ENCODE measurements at regions not wholly inside any gene's neighbourhood (a gene's known extent, or its start where the extent isn't known, plus 50 kb on each side); places are given as distances from the start of the nearest gene placed in this dataset.

DNA sequence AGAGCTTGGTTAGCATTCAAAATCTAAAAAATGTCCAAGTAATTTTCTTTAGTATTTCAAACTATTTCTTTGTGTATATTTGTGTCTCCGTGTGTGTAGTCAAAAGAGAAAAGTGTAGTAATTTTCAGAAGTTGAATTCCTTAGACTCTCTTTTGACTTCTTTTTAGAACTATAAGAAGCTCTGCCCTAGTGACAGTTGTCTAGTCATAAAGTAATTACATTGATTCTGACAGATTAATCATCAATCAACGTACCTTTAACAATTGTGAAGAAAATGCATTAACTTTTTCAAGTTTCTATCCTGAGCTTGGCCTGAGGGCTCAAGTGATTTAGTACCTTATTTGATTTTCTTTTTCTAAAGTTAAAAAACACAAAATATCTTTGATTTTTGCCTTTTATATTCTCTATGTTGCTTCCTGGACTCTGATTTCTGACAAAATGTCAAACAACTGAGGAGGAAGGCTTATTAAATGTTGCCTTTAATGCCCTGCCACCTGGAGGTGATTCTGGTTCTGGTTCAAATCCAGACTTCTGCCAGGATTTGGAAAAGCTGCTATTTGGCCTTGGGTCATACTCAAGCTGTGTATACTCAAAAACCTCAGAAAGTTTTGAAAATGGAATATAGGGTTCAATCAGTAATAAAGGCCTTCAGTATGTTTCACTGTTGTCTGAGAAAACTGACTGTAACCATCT lies 653.6 kb downstream of the NSUN3 start:
- TF ChIP-seq, protein P1, sequence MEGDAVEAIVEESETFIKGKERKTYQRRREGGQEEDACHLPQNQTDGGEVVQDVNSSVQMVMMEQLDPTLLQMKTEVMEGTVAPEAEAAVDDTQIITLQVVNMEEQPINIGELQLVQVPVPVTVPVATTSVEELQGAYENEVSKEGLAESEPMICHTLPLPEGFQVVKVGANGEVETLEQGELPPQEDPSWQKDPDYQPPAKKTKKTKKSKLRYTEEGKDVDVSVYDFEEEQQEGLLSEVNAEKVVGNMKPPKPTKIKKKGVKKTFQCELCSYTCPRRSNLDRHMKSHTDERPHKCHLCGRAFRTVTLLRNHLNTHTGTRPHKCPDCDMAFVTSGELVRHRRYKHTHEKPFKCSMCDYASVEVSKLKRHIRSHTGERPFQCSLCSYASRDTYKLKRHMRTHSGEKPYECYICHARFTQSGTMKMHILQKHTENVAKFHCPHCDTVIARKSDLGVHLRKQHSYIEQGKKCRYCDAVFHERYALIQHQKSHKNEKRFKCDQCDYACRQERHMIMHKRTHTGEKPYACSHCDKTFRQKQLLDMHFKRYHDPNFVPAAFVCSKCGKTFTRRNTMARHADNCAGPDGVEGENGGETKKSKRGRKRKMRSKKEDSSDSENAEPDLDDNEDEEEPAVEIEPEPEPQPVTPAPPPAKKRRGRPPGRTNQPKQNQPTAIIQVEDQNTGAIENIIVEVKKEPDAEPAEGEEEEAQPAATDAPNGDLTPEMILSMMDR (IDR thresholded peaks at IDR 0.05; ENCODE audit: control extremely low read depth in 1 of 3, insufficient read depth in 1 of 3, low read depth in 1 of 3, low read length in 3 of 3), result peak in 2 of 3 experiments; percentile 36 to 40; a peak in 2 of 4 replicates
- TF ChIP-seq SIN3A (conservative IDR thresholded peaks at IDR 0.05 in 1 of 2, IDR thresholded peaks at IDR 0.05 in 1 of 2; ENCODE audit: low read depth in 1 of 2, low read length in 2 of 2), result no peak
- TF ChIP-seq EP300 (IDR thresholded peaks at IDR 0.05; ENCODE audit: borderline replicate concordance in 1 of 2, low read depth in 2 of 2, low read length in 2 of 2), result no peak
- TF ChIP-seq CBX8 (IDR thresholded peaks at IDR 0.05; ENCODE audit: borderline replicate concordance, low read depth, low read length), result no peak
- no peak for TF ChIP-seq KDM1A (IDR thresholded peaks at IDR 0.05; ENCODE audit: borderline replicate concordance, low read length)
- TF ChIP-seq PHF8 (conservative IDR thresholded peaks at IDR 0.05; ENCODE audit: low read depth, low read length), result no peak

All from H1 (cell line).